ENCODE measurements at regions not wholly inside any gene's neighbourhood (a gene's known extent, or its start where the extent isn't known, plus 50 kb on each side); places are given as distances from the start of the nearest gene placed in this dataset.

DNA sequence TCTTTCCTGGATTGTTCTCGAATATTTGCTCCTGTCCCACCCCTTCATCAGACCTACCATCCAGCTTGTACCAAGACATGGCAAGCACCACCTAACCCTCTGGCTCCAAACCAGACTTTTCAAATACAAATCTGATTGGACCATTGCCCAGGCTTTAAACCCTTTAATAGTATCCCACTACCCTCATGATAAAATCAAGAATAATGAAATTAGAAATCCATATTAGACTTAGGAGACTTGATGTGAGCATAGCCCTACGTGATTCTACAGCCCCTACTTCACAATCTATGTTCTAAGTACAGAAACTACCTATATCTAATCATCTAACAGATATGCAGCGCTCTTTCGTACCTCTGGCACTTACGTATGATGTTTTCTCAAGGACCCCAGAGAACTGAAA, 375.2 kb upstream of the CPEB2 start:
- no peak for DNase-seq (ENCODE audit: low spot score)

DNA sequence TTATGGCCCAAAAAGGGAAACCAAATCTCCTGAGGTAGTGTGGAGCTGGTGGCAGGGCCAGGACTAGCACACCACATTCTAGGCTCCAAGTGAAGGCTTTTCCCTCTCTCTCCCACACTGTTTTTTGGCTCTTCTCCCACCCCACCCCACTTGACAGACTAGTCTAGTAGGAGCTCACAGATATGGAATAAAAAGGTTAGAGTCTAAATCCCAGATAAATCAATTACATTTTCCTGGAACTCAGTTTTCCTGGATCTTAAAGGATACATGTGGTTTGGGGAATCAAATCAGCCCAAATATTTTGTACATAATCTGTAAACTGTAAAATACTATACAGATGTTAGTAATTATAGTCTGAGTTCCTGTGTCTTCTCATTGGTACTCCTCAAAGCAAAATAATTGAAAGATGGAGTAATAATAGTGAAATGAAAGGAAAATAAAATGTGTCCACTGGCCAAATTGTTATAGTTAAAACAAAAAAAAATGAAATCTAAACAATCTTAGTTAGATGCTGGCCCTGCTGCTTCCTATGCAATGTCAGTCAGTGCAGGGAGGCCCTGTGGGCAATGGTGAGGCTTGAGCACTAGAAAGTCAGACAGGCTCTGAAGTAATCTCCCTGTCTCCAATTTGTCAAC, 370.4 kb upstream of the CPEB2 start:
- DNase-seq (ENCODE audit: low spot score) = no peak

- DNase-seq (ENCODE audit: low spot score) = no peak
These were observed 365.7 kb upstream of the CPEB2 start for GRCh38 chr4:14636563-14636962.

- DNase-seq (ENCODE audit: low spot score) = no peak
These were observed 361.8 kb upstream of the CPEB2 start for GRCh38 chr4:14640476-14640875.

GRCh38 chr4:14641871-14642270, 360.4 kb upstream of the CPEB2 start:
- no peak for DNase-seq (ENCODE audit: low spot score)

DNA sequence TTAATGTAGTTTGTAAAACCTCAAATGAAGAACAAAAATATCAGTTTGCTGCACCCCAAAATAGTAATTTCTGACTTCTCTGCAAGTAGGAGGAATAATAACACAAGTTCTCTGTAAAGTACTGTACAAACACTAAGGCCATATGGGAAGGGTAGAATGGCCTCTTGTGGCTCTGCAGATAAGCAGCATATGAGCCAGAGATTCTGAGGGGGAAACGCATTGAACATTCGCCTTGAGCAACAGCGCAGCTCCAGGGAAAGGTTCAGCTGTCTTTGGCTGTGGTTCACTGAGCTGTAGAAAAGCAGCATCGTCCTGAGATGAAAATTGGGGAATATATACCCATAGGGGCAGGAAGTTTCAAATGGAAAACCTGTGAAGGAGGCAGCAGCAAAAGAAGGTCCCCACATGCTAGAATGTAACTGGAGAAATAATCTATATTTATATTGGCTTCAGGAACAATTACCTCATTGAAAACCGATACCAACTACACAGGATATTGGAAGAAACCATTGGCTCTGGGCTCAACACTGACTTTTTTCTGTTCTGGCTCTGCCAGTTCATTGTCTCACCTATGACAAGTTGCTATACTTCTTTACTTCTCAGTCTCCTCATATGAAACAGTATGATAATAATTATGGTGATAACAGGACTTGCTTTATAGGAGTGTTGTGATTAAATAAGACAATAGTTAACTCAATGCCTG, 357.6 kb upstream of the CPEB2 start:
- no peak for DNase-seq (ENCODE audit: low spot score)

- DNase-seq (ENCODE audit: low spot score) = no peak
These were observed 355.4 kb upstream of the CPEB2 start for GRCh38 chr4:14646831-14647230.

GRCh38 chr4:14650127-14650526, 352.2 kb upstream of the CPEB2 start:
- DNase-seq (ENCODE audit: low spot score) = no peak

DNA sequence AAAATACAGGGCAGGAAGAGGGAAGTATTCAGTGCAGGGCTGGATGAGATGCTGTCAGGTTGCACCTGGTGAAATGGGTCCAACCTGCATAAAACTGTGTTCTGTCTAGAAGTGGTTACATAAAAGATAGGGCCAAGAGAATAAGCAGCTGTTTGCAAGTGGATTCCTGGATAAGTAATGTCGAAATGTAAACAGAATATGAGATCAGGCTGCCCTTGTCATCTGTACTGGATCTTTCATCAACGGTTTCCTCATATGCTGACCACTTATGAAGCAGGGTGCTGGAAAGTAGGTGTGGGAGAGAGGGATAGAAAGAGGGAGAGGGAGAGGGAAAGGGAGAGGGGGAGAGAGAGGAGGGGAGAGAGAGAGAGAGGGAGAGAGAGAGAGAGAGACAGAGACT, 349.8 kb upstream of the CPEB2 start:
- DNase-seq (ENCODE audit: low spot score) = no peak

DNA sequence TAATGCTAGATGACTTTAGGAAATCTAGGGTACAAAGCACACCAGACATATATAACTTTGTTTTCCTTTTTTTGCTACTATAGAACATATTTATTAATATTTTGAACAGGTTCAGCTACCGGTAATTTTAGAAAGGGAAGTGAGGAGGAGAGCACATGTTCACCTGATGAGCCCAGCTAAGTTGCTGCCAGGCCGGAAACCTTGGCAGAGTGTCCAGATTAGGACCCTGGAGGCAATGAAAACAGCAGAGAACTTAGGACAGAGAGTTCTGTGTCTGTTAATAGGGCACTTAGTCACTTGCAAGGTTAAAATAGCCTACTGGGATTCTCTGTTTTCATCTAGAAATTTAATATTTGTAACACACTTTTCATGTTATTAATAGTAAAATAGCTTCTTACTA, 348.9 kb upstream of the CPEB2 start:
- DNase-seq (ENCODE audit: low spot score) = no peak

DNA sequence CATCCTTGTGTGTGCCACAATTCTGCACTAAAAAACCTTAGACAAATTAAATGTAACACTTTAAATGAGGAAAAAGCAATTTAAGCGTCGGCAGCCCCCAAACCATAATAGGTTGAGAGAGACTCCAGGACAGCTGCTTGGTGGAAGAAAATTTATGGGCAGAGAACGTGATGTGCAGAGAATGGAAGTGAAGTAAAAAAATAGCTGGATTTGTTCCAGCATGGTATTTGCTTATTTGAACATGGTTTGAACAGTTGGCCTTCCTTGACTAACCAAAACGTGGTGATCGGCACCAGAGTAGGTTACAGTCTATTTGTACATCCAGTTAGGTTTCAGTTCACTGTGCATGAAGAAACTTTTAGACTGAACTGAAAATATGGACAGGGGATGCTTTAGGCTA, 343.0 kb upstream of the CPEB2 start:
- no peak for DNase-seq (ENCODE audit: low spot score)

- DNase-seq (ENCODE audit: low spot score) = no peak
These were observed 334.6 kb upstream of the CPEB2 start for GRCh38 chr4:14667624-14668151.

GRCh38 chr4:14668296-14668695, 334.0 kb upstream of the CPEB2 start:
- DNase-seq (ENCODE audit: low spot score) = no peak

- DNase-seq (ENCODE audit: low spot score) = no peak
These were observed 332.9 kb upstream of the CPEB2 start for GRCh38 chr4:14669371-14669770.

- no peak for DNase-seq (ENCODE audit: low spot score)
These were observed 331.1 kb upstream of the CPEB2 start for GRCh38 chr4:14671146-14671545.

DNA sequence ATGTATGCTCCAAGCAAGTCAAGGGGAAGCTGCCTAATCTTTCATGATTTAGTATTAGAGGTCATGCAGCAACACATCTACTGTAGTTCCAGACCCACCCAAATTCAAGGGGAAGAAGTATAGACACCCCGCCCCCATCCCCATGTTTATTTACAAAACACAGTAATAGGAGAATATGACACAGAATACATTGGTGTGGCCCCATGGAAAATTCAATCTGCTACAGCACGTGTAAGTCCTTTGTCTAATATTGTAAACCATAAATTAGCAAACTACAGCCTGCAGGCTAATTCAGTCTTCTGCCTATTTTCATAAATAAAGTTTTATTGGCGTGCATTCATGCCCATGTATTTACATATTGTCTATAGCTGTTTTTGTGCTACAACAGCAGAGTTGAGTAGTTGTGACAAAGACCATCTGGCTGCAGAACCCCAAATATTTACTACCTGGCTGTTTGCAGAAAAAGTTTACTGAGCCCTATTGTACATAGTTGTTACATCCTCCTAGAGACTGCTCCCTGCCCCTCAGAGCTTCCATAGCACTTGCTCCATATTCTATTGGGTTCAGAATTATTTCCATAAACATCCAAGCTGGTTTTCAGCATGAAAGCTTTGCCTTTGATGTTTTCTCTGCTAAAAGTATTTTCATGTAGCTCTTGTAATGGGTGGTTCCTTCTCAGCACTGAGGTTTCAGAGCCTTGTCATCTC, 326.8 kb upstream of the CPEB2 start:
- DNase-seq (ENCODE audit: low spot score) = no peak

- no peak for DNase-seq (ENCODE audit: low spot score)
These were observed 322.4 kb upstream of the CPEB2 start for GRCh38 chr4:14679906-14680305.

DNA sequence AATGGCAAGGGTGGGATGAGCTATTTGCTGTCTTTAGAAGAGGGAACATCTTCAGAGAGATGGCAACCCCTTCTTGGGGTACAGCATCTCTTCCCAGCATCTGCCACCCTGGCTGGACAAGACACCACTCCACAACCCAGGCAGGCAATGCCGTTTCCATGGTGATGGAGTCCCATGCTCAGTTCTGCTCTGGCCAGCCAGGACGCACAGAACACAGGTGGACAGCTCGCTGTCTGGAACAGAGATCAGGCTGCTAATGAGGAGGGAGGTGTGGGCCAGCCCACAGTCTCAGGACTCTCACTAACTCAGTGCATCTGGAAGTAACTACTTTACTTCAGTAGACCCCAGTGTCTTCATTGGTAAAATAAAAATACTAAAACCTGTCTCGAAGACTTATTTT, 321.0 kb upstream of the CPEB2 start:
- no peak for DNase-seq (ENCODE audit: low spot score)

GRCh38 chr4:14693728-14694127, 308.6 kb upstream of the CPEB2 start:
- no peak for DNase-seq (ENCODE audit: low spot score)

DNA sequence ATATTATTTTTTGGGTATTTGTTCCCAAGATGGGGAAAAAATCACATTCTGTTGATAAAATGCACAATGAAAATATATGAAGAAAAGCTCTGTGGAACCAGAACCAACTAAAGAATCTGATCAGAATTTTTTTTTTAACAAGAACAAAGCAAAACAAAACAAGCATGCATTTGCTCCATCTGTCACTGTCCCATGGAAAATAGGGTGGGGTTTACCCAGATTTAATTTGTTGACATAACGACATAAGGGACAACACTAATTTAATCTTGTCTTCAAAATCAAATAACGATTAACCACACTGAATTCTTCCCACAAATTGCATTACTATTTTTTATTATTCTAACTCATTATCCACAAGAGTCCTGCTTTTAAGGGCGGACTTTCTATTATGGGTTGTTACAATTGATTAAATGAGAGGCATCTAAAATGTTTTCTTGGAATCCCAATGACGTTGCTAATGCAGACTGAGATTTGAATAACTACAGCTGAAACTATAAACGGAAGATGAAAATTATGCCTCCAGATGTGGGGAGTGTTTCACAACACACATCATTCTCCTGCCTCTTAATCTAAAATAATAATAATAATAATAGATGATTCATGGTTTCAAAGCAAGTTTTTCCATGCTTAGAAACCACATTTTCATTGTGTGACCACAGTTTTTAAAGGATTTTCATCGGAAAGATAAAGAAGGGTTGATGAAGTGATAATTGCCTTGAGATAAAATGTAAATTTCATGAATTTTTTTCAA, 307.0 kb upstream of the CPEB2 start:
- DNase-seq (ENCODE audit: low spot score) = no peak

- DNase-seq (ENCODE audit: low spot score) = no peak
These were observed 302.2 kb upstream of the CPEB2 start for GRCh38 chr4:14700083-14700482.

- DNase-seq (ENCODE audit: low spot score) = no peak
These were observed 301.7 kb upstream of the CPEB2 start for GRCh38 chr4:14700544-14700943.

Measured in iPS-NIHi11 (cell line).